ENCODE measurements at regions not wholly inside any gene's neighbourhood (a gene's known extent, or its start where the extent isn't known, plus 50 kb on each side); places are given as distances from the start of the nearest gene placed in this dataset.

GRCh38 chr4:25503779-25504178, 126.7 kb downstream of the ANAPC4 start:
- Histone ChIP-seq H3K9me3 (ENCODE audit: low read depth, low read length, poor library complexity, severe bottlenecking) (no peaks in the 10 kb centered on the region), H3K27ac (ENCODE audit: low read depth, low read length, poor library complexity, severe bottlenecking) (no peak overlapping the region), H3K27me3 (replicated peaks; ENCODE audit: insufficient read depth, low read depth, low read length, poor library complexity) (no peaks in the 10 kb centered on the region), H3K4me3 (ENCODE audit: low read depth, low read length, poor library complexity, severe bottlenecking) (no peak overlapping the region), H3K36me3 (ENCODE audit: insufficient read depth, low read length, poor library complexity, severe bottlenecking) (no peaks in the 10 kb centered on the region), H3K4me1 (ENCODE audit: insufficient read depth, low read length, poor library complexity, severe bottlenecking) (peaks cover 20% of the 10 kb centered on the region)
- ChIA-PET CTCF (no interaction called here), POLR2A (ENCODE audit: low non-redundant PET) (interaction anchor here (0.7 kb wide), 1 partner anchor 268 kb away, joined by 15 read pairs; no protein-coding TSS in a partner anchor)
- intact Hi-C loops (cut with micrococcal nuclease; ENCODE audit: unreplicated experiment) = loop anchor here (10.0 kb wide), 1 partner anchor 261 kb away; no protein-coding TSS in a partner anchor
- TF ChIP-seq EZH2 (IDR thresholded peaks at IDR 0.05; ENCODE audit: borderline replicate concordance, low read depth, low read length, poor library complexity, severe bottlenecking) (no peak), CTCF (conservative IDR thresholded peaks at IDR 0.05; ENCODE audit: low read depth, low read length) (no peak)
- BruUV-seq (replicated peaks) = no TSS peak
- DNase-seq (ENCODE audit: low spot score) = no peak

- no peak overlapping the region for H3K4me3 ChIP-seq (ENCODE audit: low read depth, low read length, poor library complexity, severe bottlenecking)
- H3K27ac ChIP-seq (ENCODE audit: low read depth, low read length, poor library complexity, severe bottlenecking) = no peak overlapping the region
- no peak for TF ChIP-seq CTCF (conservative IDR thresholded peaks at IDR 0.05; ENCODE audit: low read depth, low read length)
- TF ChIP-seq EZH2 (IDR thresholded peaks at IDR 0.05; ENCODE audit: borderline replicate concordance, low read depth, low read length, poor library complexity, severe bottlenecking) = no peak
- ChIA-PET CTCF (no interaction called here), POLR2A (ENCODE audit: low non-redundant PET) (no interaction called here)
- no TSS peak for BruUV-seq (replicated peaks)
- H3K36me3 ChIP-seq (ENCODE audit: insufficient read depth, low read length, poor library complexity, severe bottlenecking) = no peaks in the 10 kb centered on the region
- no peaks in the 10 kb centered on the region for H3K27me3 ChIP-seq (replicated peaks; ENCODE audit: insufficient read depth, low read depth, low read length, poor library complexity)
- no peak for DNase-seq (ENCODE audit: low spot score)
- H3K9me3 ChIP-seq (ENCODE audit: low read depth, low read length, poor library complexity, severe bottlenecking) = no peaks in the 10 kb centered on the region
- intact Hi-C loops (cut with micrococcal nuclease; ENCODE audit: unreplicated experiment) = loop anchor here (10.0 kb wide), 1 partner anchor 260 kb away; no protein-coding TSS in a partner anchor
- H3K4me1 ChIP-seq (ENCODE audit: insufficient read depth, low read length, poor library complexity, severe bottlenecking) = peaks cover 29% of the 10 kb centered on the region
These were observed 128.0 kb downstream of the ANAPC4 start for GRCh38 chr4:25504932-25505636.

- H3K27ac ChIP-seq (ENCODE audit: low read depth, low read length, poor library complexity, severe bottlenecking) = no peak overlapping the region
- BruUV-seq (replicated peaks) = no TSS peak
- ChIA-PET CTCF (no interaction called here), POLR2A (ENCODE audit: low non-redundant PET) (no interaction called here)
- H3K27me3 ChIP-seq (replicated peaks; ENCODE audit: insufficient read depth, low read depth, low read length, poor library complexity) = no peaks in the 10 kb centered on the region
- no peaks in the 10 kb centered on the region for H3K36me3 ChIP-seq (ENCODE audit: insufficient read depth, low read length, poor library complexity, severe bottlenecking)
- H3K4me1 ChIP-seq (ENCODE audit: insufficient read depth, low read length, poor library complexity, severe bottlenecking) = peaks cover 25% of the 10 kb centered on the region
- no peak for DNase-seq (ENCODE audit: low spot score)
- intact Hi-C loops (cut with micrococcal nuclease; ENCODE audit: unreplicated experiment) = loop anchor here (10.0 kb wide), 1 partner anchor 259 kb away; no protein-coding TSS in a partner anchor
- no peak overlapping the region for H3K4me3 ChIP-seq (ENCODE audit: low read depth, low read length, poor library complexity, severe bottlenecking)
- H3K9me3 ChIP-seq (ENCODE audit: low read depth, low read length, poor library complexity, severe bottlenecking) = no peaks in the 10 kb centered on the region
- no peak for TF ChIP-seq EZH2 (IDR thresholded peaks at IDR 0.05; ENCODE audit: borderline replicate concordance, low read depth, low read length, poor library complexity, severe bottlenecking)
- TF ChIP-seq CTCF (conservative IDR thresholded peaks at IDR 0.05; ENCODE audit: low read depth, low read length) = no peak
These were observed 128.6 kb downstream of the ANAPC4 start for GRCh38 chr4:25505637-25505991.

All from A673 (cell line).